GM12873 (cell line): ENCODE measurements at regions not wholly inside any gene's neighbourhood (a gene's known extent, or its start where the extent isn't known, plus 50 kb on each side); places are given as distances from the start of the nearest gene placed in this dataset.

Experiments used
- CTCF ChIP-seq: IDR thresholded peaks from 2 replicates; pipeline ENCODE4 v1.5.1; 2012; ENCODE audit warnings: low read depth, mild to moderate bottlenecking, moderate library complexity, low read length, control low read depth; ENCODE audit not compliant: insufficient read depth; ENCODE audit errors: missing control alignments

- no peak for TF ChIP-seq CTCF
These were observed 112.3 kb downstream of the TTC6 start for GRCh38 chr14:37707716-37708115.

- no peak for TF ChIP-seq CTCF
These were observed 113.1 kb downstream of the TTC6 start for GRCh38 chr14:37708481-37708880.

DNA sequence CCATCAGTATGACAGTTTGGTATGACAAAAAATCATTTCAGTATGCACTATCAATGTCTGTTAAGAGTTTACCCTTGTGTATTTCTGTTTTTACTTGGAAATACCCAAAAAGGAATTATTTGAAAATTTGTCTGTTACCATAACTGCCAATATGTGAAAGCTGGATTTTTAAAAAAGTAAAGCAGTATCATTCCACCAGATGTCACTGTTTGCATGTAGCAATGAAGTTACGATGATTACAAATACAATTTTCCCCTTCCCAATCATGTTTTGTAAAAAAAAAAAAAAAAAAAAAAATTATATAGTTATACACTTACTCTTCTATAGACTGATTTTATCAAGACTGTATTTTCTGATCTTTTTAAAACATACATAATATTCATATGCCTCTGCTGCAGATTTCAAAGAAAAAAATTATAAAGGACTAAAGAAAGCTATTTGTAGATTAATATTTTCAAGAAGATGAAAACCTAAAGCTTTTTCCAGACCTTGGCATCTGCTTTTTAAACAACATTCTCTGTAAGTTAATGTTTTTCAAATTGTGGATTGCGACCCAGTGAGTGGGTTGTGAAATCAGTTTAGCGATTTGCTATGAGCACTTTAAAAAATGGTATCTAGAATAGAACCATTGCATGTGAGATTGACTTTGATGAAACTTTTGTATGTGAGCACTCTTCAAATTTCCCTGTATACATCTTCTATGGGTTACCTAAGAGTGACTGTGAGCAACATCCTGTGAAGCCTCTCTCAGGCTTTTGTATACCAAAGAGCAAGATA lies 114.2 kb downstream of the TTC6 start:
- peak; percentile 26 for TF ChIP-seq CTCF

- TF ChIP-seq CTCF = no peak
These were observed 116.0 kb downstream of the TTC6 start for GRCh38 chr14:37711356-37711830.

- TF ChIP-seq CTCF = no peak
These were observed 116.5 kb downstream of the TTC6 start for GRCh38 chr14:37711831-37712475.

- no peak for TF ChIP-seq CTCF
These were observed 117.6 kb downstream of the TTC6 start for GRCh38 chr14:37712976-37713431.

GRCh38 chr14:37720131-37720530 lies 124.7 kb downstream of the TTC6 start:
- no peak for TF ChIP-seq CTCF
